SW480 (cell line): ENCODE measurements at regions not wholly inside any gene's neighbourhood (a gene's known extent, or its start where the extent isn't known, plus 50 kb on each side); places are given as distances from the start of the nearest gene placed in this dataset.

Experiments
- DNase-seq: peaks from one replicate; pipeline ENCODE4 v3.0.0-alpha.2; 2016; ENCODE audit warnings: low spot score

DNA sequence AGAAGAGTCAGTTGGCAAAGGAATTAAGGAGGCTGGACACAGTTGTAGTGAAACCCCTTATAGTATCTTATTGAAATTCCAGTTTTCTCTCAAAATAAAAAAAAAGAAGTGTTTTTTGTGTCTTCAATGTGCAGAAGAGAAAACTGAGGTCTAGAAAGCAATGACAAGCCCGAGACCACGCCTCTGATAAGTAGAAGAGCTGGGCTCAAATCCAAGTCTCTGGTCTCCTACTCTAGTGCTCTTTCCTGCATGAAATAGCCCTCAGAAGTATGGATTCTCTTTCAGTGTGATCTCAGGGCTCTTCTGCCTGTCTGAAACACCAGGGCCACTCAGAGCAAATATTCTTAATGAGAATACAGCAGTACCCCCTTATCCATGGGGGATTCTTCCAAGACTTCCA, 200.9 kb downstream of the KIF18A start:
- no peak for DNase-seq

DNA sequence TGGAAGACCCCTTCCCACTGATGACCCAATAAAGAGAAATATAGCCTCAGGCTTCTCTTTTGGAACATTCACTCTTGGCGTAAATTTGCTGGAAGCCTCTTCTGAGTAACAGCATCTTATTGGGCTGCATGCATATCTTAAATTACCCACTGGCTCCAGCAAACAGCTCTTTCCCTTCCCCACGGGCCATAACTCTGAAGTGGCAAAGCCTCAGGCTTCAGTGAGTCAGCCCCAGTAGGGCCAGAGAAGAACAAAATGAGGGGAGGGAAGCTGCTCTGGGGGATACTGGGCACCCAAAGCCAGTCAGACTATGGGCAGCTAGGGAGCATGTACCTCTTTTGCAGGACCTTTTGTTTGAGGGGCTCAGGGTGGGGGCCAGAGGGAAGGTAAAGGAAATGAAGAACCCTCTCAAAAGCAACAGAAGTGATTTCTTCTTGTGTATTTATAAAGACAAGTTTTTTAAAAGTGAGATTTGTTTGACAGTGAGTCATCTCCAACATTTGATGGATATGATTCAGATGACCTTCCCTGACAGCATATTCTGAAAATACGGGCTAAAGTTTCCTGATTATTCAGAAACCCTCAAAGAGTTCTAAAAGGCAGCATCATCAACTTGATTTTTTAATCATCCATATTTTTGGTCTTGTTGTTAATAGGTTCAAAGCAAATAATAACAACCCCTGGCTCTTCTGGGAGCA, 203.4 kb downstream of the KIF18A start:
- DNase-seq: no peak

DNA sequence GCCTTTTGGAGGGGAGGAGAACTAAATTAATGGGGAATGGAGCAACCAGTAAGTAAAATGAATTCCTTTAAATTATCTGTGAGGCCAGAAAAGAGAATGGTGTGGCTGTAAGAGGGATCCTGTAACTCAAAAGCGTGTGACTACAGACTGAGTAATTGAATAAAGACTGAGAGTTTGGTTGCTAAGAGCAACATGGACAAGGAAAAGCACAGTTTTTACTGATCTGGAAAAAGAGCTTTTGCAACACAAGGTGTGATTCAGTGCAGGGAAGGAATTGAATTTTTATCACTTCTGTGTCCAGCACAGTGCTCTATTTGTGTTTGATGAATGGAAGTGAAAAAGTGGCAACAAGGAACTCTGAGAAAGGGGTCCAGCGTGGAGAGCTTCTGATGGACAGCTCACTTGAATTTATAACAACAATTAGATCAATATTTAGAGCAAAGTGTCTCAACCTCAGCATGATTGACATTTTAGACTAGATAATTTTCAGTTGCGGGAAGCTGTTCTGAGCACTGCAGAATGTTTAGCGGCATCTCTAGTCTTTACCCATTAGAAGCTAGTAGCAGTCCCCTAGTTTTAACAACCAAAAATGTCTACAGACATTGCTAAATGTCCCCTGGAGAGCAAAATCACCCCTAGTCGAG, 202.8 kb upstream of the BDNF start:
- no peak for DNase-seq

DNA sequence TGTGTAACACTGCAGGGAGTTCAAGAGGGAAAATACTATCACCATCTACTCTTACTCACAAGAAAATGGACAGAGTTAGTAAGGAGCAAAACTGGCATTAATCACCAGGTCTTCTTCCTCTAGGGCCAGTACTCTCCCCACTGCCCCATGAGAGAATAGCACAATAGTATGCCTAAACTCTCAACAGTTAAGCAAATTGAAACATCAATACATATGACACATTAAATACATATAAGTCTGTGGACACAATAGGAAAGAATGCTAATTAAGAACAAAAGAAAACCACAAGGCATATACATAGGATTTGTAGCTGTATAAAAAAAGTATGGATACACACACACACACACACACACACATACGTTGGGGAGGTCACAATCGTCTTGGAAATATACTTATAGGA, 197.9 kb upstream of the BDNF start:
- no peak for DNase-seq

- no peak for DNase-seq
Measured at GRCh38 chr11:27896096-27896495, 195.8 kb upstream of the BDNF start.

GRCh38 chr11:27894552-27894951, 194.3 kb upstream of the BDNF start:
- no peak for DNase-seq

GRCh38 chr11:27886857-27887256, 186.6 kb upstream of the BDNF start:
- DNase-seq: no peak

- DNase-seq: peak; percentile 40
Measured at GRCh38 chr11:27882066-27882697, 181.9 kb upstream of the BDNF start.

DNA sequence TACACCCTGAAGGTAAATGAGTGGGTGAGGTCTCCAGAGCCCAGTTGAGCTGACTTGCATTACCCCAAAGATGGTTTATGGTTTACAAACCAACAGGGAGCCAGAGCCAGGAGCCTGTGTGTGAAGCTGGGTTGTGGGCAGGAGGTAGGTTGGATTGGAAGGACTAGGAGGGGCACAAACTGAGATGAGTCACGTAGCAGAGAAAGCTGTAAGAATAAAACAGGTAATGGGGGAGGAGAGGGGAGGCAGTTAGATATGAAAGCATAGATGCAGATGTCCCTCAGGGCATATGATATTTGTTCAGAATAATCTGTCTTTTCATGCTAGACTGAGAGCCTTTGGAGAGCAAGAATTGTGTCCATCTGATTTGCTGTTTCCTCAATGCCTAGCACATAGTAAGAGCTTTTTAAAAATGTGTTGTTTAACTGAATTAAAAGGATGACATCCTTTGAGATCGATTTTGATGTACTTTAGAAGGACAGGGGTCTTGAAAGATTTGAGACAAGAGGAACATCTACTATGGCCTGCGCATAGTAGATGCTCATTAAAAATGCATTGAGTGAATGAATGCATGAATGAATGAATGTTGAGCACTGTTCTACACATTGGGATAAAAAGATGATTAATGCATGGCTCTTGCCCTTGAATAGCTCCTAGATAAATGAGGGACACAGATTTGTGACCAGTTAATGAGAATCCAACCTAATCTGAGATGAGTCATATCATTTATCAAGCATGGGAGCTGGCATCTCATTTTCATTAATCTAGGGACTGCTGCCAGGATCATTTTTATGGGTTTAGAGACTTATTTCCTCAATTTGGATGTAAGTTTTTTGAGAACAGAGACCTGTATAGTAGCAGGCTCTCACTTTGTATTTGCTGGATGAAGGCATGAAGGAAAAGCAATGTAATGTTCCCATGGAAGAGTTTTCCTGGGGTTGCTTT, 175.8 kb upstream of the BDNF start:
- peak; percentile 36 for DNase-seq

DNA sequence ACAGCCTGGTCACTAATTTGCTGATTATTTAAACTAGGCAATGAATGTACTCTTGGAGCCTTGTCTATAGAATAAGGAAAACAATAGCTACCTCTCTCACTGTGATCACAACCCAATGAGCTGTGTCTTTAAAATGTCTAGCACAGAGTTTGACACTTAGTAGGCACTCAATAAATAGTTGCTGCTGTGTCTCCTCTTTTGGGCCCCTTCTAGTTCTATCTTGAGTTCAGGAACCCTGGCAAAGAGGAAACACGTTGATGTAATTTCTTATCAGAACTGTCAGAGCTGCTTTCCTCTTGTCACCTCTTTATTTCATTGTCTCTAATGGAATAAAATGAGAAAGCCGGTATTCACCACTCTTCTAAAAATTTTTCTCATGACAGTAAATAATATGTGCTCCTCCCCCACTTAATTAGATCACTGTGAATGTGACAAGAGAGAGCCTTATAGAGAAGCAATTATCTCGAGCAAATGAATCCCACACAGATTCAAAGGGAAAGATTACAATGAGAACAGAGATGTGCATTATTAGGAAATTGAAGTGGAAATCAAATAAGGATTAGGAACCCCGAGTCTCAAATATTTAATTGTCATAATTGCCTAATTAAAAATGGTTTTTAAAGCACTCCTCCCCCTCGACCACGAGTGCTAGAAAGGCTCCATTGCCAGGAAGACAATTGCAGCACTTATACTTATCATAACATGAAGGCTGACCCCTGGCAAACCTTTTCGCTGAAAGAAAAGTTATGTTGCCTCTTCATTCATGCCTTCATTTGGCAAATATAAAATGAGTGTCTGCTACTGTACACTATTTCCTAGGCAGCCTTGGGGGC, 175.0 kb upstream of the BDNF start:
- no peak for DNase-seq

DNA sequence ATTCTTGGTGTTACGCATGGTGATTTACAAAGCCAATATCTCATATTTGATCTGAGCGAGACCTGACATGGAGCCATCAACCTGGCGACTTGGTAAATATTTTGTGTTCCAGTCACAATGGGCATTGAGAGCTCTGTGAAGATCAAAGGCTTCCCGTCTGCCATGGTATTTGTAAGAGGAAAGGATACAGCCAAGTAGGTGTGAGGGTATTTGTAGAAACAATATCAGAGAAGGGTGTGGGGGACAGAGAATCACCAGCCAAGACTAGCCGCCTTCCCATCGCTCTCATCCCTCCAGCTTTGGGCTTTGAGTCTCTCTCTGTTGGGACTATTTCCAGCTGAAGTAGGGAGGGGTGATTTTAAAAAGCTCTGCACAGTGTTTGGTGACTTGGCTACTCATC, 173.4 kb upstream of the BDNF start:
- peak; percentile 81 for DNase-seq

GRCh38 chr11:27871056-27871455, 170.8 kb upstream of the BDNF start:
- DNase-seq: no peak

DNA sequence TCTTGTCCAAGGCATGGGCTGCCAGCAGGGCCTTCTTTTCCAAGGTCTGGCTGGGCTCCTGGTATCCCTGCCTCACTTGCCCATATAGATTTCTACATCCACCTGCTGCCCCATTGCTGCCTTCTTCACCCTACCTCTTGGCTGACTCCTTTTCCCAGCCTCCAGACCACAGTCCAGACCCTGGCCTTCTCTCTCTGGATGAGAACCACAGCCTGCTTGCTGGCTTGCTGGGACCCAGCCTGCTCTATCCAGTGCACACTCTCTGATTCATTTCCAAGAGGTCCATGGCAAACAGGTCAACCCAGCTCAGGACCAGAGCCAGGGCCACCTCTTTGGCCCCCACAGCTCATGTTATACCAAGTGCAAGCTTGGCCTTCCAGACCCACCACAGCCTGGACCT, 169.4 kb upstream of the BDNF start:
- DNase-seq: no peak

DNA sequence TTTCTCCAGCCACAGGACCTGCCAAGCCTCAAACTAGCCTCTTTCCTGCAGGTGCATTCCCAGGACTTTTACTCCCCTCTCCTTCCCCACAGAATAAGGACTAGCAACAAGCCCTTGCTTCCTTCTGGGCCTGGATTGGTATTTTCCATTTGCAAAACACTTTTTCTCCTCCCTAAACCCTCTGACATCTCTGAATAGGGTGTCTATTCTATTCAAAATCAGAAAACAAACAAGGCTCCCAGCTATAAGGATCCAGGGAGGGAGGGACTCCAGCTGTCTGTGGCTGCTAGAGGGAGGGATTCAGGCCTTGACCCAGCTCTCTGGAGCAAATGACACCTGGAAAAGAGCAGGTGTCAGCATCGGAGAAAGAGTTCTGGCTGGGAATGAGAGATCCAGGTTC, 168.5 kb upstream of the BDNF start:
- DNase-seq: no peak

DNA sequence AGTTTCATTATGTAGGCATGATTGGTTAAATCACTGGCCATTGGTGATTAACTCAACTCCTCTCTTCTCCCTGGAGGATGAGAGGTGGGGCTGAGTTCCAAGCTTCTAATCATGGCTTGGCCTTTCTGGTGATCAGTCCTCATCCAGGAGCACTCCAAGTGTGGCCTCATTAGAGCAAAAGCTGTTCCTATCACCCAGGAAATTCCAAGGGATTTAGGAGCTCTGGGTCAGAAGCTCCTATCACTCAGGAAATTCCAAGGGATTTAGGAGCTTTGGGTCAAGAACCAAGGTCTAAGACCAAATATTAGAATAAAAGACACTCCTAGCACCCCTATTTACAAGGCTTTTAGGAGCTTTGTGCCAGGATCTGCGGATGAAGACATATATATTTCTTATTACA, 168.0 kb upstream of the BDNF start:
- DNase-seq: no peak

DNA sequence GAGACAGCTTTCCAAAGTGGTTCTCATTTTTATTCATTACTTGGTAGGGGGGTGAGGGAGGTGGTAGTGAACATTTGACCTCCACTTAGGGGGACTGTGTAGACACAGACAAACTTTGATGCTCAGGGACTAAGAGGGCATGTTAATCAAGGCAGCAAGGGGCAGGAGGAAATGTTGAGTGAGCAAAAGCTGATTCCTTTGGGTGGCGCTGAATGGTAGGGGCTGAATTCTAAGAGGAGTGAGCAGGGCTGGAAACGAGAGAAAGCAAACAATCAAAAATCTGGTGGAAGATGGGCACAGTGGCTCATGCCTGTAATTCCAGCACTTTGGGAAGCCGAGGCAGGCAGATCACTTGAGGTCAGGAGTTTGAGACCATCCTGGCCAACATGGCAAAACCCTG, 164.8 kb upstream of the BDNF start:
- DNase-seq: no peak

DNA sequence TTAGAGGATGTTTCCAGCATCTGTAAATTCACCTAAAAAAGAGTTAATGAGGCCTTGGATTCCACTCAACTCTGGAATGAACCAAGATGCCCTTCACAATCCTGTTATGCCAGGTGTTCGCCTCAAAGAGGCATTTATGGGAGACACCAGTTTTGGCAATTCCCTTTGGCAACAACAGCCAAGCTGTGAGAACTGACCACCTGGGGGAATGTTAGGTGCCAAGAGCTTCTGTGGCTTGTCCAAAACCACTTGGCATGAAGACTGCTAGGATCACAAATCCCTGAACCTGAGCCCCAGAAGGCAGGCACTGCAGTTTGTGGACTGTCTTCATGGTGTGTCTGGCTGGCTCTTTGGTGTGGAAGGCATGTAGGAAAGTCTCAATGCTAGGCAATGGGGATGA, 164.4 kb upstream of the BDNF start:
- no peak for DNase-seq

DNA sequence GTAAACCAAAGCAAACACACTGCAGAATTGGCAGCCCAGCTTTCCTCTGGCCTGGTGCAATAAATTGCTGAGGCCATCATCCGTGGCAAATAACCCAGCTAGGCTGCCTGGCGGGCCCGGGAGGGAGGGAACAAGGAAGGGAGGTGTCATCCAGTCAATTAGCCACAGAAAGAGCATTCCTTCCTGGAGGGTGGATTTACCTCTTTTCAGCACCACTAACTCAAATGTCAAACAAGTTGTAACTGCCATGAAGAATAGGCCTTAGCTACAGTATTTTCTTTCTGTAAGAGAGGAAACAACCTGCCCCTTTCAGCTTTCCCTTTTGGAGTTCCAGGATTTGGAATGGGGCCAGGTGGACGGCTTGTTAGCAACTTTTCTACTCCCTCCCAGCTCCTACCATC, 163.8 kb upstream of the BDNF start:
- DNase-seq: no peak

- no peak for DNase-seq
Measured at GRCh38 chr11:27863637-27864036, 163.4 kb upstream of the BDNF start.

DNA sequence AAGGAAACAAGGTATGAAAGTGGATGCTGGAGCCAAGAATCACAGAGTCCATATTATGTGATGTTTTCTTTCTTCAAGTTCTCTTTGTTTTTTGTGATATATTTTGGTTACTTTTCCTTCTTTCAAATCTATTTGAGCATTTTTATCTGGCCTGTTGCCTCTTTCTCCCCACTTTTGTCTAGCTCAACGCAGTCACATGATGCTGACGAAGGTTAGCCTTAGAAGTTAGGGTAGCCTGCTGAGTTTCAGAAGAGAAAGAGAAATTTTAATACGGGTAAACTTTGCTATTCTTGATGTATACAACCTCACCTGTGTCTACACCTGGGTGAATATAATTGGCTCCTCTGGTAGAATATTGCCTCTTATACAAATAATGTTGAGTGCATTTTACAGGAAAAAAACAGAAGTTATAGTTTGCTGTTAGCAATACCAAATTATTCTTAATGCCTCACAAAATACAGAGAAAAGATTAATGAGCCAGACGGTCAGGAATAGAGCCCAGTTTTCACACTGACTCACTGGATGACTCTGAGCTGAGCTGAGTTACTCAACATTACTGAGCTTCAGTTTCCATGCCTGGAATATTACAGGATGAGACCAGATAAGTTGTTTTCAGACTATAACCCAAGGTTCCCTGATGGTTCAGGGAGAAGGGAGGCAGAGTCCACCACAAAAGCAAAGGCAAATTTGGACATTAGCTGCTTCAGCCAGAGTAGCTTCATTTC, 161.6 kb upstream of the BDNF start:
- no peak for DNase-seq

DNA sequence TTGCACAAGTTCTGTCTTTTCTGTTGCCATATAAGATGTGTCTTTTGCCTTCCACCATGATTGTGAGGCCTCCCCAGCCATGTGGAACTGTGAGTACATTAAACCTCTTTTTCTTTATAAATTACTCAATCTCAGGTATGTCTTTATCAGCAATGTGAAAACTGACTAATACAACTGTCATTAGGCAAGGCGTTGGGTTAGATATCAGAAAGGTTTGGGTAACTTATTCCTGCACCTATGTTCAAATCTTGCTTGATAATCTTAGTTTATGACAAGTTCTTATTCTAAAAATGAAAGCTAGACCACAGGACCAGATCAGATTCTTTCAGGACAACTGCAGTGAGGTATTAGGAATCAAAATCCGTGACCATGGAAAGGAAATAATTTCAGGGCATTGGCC, 160.6 kb upstream of the BDNF start:
- no peak for DNase-seq
